ENCODE measurements at regions not wholly inside any gene's neighbourhood (a gene's known extent, or its start where the extent isn't known, plus 50 kb on each side); places are given as distances from the start of the nearest gene placed in this dataset.

- DNase-seq (ENCODE audit: low read depth), result no peak
- H3K4me3 ChIP-seq (ENCODE audit: low read length), result no peak overlapping the region
- no peak for TF ChIP-seq CTCF (conservative IDR thresholded peaks at IDR 0.05; ENCODE audit: low read length)
Measured at GRCh38 chr1:186609183-186609582, 71.0 kb downstream of the PTGS2 start.

GRCh38 chr1:186605762-186606350, 74.4 kb downstream of the PTGS2 start:
- peak; percentile 92 for TF ChIP-seq CTCF (conservative IDR thresholded peaks at IDR 0.05; ENCODE audit: low read length)
- peak; percentile 66 for DNase-seq (ENCODE audit: low read depth)
- H3K4me3 ChIP-seq (ENCODE audit: low read length), result no peak overlapping the region

- no peak overlapping the region for H3K4me3 ChIP-seq (ENCODE audit: low read length)
- TF ChIP-seq CTCF (conservative IDR thresholded peaks at IDR 0.05; ENCODE audit: low read length), result no peak
- no peak for DNase-seq (ENCODE audit: low read depth)
Measured at GRCh38 chr1:186595969-186596368, 84.3 kb downstream of the PTGS2 start.

GRCh38 chr1:186578325-186579016, 101.8 kb downstream of the PTGS2 start:
- no peak for TF ChIP-seq CTCF (conservative IDR thresholded peaks at IDR 0.05; ENCODE audit: low read length)
- no peak overlapping the region for H3K4me3 ChIP-seq (ENCODE audit: low read length)
- DNase-seq (ENCODE audit: low read depth), result no peak

GRCh38 chr1:186577633-186578032, 102.6 kb downstream of the PTGS2 start:
- no peak for DNase-seq (ENCODE audit: low read depth)
- no peak overlapping the region for H3K4me3 ChIP-seq (ENCODE audit: low read length)
- TF ChIP-seq CTCF (conservative IDR thresholded peaks at IDR 0.05; ENCODE audit: low read length), result no peak

GRCh38 chr1:186577216-186577615, 103.0 kb downstream of the PTGS2 start:
- no peak for DNase-seq (ENCODE audit: low read depth)
- no peak for TF ChIP-seq CTCF (conservative IDR thresholded peaks at IDR 0.05; ENCODE audit: low read length)
- H3K4me3 ChIP-seq (ENCODE audit: low read length), result no peak overlapping the region

- DNase-seq (ENCODE audit: low read depth), result peak; percentile 77
- H3K4me3 ChIP-seq (ENCODE audit: low read length), result no peak overlapping the region
- no peak for TF ChIP-seq CTCF (conservative IDR thresholded peaks at IDR 0.05; ENCODE audit: low read length)
Measured at GRCh38 chr1:186575348-186575747, 104.9 kb downstream of the PTGS2 start.
